DMS 273 (cell line): ENCODE measurements at regions not wholly inside any gene's neighbourhood (a gene's known extent, or its start where the extent isn't known, plus 50 kb on each side); places are given as distances from the start of the nearest gene placed in this dataset.
"Not testable (repeated sequence)": the region's sequence is repeated elsewhere in the genome, so short reads cannot be mapped to it uniquely, and the experiment has no call there.

ENCODE experiments used
- DNase-seq: peaks from one replicate; lab custom pipeline; 2025; ENCODE audit not compliant: unreplicated experiment; lab: John Stamatoyannopoulos, UW

DNA sequence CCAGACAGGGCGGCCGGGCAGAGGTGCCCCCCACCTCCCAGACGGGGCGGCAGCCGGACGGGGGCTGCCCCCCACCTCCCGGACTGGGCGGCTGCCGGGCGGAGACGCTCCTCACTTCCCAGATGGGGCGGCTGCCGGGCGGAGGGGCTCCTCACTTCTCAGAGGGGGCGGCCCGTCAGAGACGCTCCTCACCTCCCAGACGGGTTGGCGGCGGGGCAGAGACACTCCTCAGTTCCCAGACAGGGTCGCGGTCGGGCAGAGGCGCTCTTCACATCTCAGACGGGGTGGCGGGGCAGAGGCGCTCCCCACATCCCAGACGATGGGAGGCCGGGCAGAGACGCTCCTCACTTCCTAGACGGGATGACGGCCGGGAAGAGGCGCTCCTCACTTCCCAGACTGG lies 68.5 kb upstream of the GPC4 start:
- DNase-seq = not testable (repeated sequence)

GRCh38 chrX:133482056-133482952 lies 67.0 kb upstream of the GPC4 start:
- DNase-seq = peak; percentile 13

- no peak for DNase-seq
Observed at GRCh38 chrX:133477986-133478385, 62.7 kb upstream of the GPC4 start.

- DNase-seq = no peak
Observed at GRCh38 chrX:133475953-133476352, 60.7 kb upstream of the GPC4 start.

GRCh38 chrX:133475521-133475920 lies 60.2 kb upstream of the GPC4 start:
- DNase-seq = no peak

- no peak for DNase-seq
Observed at GRCh38 chrX:133474574-133474973, 59.3 kb upstream of the GPC4 start.

GRCh38 chrX:133473451-133473850 lies 58.2 kb upstream of the GPC4 start:
- no peak for DNase-seq

- DNase-seq = no peak
Observed at GRCh38 chrX:133468051-133468450, 52.8 kb upstream of the GPC4 start.

GRCh38 chrX:133465254-133465653 lies 50.0 kb upstream of the GPC4 start:
- no peak for DNase-seq
